ENCODE measurements at regions not wholly inside any gene's neighbourhood (a gene's known extent, or its start where the extent isn't known, plus 50 kb on each side); places are given as distances from the start of the nearest gene placed in this dataset.

DNA sequence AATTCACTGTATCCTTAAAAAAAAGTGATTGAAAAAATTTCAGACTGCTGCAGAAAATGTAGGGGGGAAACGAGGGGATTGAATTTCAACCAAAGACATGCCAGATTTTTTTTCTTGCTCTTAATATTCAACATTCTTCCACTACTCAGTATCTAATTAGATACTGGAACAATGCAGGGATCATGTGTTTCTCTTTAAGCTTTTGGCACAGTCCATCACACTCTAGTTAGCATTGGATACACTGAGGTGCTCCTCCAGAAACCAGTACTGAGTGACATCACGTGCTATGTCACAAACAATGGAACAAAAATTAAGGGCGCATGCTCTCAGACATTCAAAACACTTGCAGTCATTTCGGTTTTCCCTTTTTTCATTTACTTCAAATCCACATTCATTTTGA lies 298.6 kb upstream of the PSMD7 start:
- no peak overlapping the region for H3K4me2 ChIP-seq
- H3K4me3 ChIP-seq = no peak overlapping the region
- DNase-seq (ENCODE audit: low spot score) = no peak
- H3K4me3 Mint-ChIP-seq = no peak overlapping the region
- peaks cover 2% of the 10 kb centered on the region; the same call in 2 of the 3 replicates for H3K9me3 Mint-ChIP-seq
- no peaks in the 10 kb centered on the region for H3K27me3 Mint-ChIP-seq (ENCODE audit: insufficient read depth, low read depth, poor library complexity)
- no peak overlapping the region for H3K27ac ChIP-seq (ENCODE audit: low read depth)
- H2AFZ ChIP-seq = no peak overlapping the region
- no peak for ATAC-seq
- no peaks in the 10 kb centered on the region for H3F3A ChIP-seq (replicated peaks; ENCODE audit: low read depth)
- no peaks in the 10 kb centered on the region for H3K79me2 ChIP-seq (replicated peaks; ENCODE audit: insufficient read depth)
- H3K9me2 ChIP-seq (ENCODE audit: insufficient read depth) = no peaks in the 10 kb centered on the region
- no peaks in the 10 kb centered on the region for H3K4me1 Mint-ChIP-seq
- no peaks in the 10 kb centered on the region for H3K36me3 Mint-ChIP-seq (ENCODE audit: low read depth)
- H3K4me1 ChIP-seq (ENCODE audit: insufficient read depth) = no peaks in the 10 kb centered on the region
- H3K27ac Mint-ChIP-seq = no peak overlapping the region
- no peaks in the 10 kb centered on the region for H3K36me3 ChIP-seq (ENCODE audit: insufficient read depth)
- H3K27me3 ChIP-seq (ENCODE audit: insufficient read depth) = no peaks in the 10 kb centered on the region
- TF ChIP-seq, protein P1, sequence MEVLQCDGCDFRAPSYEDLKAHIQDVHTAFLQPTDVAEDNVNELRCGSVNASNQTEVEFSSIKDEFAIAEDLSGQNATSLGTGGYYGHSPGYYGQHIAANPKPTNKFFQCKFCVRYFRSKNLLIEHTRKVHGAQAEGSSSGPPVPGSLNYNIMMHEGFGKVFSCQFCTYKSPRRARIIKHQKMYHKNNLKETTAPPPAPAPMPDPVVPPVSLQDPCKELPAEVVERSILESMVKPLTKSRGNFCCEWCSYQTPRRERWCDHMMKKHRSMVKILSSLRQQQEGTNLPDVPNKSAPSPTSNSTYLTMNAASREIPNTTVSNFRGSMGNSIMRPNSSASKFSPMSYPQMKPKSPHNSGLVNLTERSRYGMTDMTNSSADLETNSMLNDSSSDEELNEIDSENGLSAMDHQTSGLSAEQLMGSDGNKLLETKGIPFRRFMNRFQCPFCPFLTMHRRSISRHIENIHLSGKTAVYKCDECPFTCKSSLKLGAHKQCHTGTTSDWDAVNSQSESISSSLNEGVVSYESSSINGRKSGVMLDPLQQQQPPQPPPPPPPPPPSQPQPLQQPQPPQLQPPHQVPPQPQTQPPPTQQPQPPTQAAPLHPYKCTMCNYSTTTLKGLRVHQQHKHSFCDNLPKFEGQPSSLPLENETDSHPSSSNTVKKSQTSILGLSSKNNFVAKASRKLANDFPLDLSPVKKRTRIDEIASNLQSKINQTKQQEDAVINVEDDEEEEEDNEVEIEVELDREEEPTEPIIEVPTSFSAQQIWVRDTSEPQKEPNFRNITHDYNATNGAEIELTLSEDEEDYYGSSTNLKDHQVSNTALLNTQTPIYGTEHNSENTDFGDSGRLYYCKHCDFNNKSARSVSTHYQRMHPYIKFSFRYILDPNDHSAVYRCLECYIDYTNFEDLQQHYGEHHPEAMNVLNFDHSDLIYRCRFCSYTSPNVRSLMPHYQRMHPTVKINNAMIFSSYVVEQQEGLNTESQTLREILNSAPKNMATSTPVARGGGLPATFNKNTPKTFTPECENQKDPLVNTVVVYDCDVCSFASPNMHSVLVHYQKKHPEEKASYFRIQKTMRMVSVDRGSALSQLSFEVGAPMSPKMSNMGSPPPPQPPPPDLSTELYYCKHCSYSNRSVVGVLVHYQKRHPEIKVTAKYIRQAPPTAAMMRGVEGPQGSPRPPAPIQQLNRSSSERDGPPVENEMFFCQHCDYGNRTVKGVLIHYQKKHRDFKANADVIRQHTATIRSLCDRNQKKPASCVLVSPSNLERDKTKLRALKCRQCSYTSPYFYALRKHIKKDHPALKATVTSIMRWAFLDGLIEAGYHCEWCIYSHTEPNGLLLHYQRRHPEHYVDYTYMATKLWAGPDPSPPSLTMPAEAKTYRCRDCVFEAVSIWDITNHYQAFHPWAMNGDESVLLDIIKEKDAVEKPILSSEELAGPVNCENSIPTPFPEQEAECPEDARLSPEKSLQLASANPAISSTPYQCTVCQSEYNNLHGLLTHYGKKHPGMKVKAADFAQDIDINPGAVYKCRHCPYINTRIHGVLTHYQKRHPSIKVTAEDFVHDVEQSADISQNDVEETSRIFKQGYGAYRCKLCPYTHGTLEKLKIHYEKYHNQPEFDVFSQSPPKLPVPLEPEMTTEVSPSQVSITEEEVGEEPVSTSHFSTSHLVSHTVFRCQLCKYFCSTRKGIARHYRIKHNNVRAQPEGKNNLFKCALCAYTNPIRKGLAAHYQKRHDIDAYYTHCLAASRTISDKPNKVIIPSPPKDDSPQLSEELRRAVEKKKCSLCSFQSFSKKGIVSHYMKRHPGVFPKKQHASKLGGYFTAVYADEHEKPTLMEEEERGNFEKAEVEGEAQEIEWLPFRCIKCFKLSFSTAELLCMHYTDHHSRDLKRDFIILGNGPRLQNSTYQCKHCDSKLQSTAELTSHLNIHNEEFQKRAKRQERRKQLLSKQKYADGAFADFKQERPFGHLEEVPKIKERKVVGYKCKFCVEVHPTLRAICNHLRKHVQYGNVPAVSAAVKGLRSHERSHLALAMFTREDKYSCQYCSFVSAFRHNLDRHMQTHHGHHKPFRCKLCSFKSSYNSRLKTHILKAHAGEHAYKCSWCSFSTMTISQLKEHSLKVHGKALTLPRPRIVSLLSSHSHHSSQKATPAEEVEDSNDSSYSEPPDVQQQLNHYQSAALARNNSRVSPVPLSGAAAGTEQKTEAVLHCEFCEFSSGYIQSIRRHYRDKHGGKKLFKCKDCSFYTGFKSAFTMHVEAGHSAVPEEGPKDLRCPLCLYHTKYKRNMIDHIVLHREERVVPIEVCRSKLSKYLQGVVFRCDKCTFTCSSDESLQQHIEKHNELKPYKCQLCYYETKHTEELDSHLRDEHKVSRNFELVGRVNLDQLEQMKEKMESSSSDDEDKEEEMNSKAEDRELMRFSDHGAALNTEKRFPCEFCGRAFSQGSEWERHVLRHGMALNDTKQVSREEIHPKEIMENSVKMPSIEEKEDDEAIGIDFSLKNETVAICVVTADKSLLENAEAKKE (CRISPR knock-in tag; IDR thresholded peaks at IDR 0.05) = no peak
- TF ChIP-seq STAT1 (IDR thresholded peaks at IDR 0.05; ENCODE audit: unreplicated experiment) (no peak), POLR2AphosphoS5 (IDR thresholded peaks at IDR 0.05; ENCODE audit: low read depth) (no peak), CREB1 (CRISPR knock-in tag; IDR thresholded peaks at IDR 0.05; ENCODE audit: low read depth) (no peak), ZNF331 (CRISPR knock-in tag; IDR thresholded peaks at IDR 0.05; ENCODE audit: low read depth) (no peak), NANOG (IDR thresholded peaks at IDR 0.05; ENCODE audit: borderline replicate concordance) (no peak), EZH2 (IDR thresholded peaks at IDR 0.05; ENCODE audit: low read depth, unreplicated experiment) (no peak), JUNB (IDR thresholded peaks at IDR 0.05; ENCODE audit: unreplicated experiment) (no peak), ZNF114 (CRISPR knock-in tag; IDR thresholded peaks at IDR 0.05) (no peak), EZH2phosphoT487 (IDR thresholded peaks at IDR 0.05; ENCODE audit: unreplicated experiment) (no peak)
- TF ChIP-seq, protein P2, sequence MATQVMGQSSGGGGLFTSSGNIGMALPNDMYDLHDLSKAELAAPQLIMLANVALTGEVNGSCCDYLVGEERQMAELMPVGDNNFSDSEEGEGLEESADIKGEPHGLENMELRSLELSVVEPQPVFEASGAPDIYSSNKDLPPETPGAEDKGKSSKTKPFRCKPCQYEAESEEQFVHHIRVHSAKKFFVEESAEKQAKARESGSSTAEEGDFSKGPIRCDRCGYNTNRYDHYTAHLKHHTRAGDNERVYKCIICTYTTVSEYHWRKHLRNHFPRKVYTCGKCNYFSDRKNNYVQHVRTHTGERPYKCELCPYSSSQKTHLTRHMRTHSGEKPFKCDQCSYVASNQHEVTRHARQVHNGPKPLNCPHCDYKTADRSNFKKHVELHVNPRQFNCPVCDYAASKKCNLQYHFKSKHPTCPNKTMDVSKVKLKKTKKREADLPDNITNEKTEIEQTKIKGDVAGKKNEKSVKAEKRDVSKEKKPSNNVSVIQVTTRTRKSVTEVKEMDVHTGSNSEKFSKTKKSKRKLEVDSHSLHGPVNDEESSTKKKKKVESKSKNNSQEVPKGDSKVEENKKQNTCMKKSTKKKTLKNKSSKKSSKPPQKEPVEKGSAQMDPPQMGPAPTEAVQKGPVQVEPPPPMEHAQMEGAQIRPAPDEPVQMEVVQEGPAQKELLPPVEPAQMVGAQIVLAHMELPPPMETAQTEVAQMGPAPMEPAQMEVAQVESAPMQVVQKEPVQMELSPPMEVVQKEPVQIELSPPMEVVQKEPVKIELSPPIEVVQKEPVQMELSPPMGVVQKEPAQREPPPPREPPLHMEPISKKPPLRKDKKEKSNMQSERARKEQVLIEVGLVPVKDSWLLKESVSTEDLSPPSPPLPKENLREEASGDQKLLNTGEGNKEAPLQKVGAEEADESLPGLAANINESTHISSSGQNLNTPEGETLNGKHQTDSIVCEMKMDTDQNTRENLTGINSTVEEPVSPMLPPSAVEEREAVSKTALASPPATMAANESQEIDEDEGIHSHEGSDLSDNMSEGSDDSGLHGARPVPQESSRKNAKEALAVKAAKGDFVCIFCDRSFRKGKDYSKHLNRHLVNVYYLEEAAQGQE (IDR thresholded peaks at IDR 0.05; ENCODE audit: unreplicated experiment) = no peak
- TF ChIP-seq, protein P3, sequence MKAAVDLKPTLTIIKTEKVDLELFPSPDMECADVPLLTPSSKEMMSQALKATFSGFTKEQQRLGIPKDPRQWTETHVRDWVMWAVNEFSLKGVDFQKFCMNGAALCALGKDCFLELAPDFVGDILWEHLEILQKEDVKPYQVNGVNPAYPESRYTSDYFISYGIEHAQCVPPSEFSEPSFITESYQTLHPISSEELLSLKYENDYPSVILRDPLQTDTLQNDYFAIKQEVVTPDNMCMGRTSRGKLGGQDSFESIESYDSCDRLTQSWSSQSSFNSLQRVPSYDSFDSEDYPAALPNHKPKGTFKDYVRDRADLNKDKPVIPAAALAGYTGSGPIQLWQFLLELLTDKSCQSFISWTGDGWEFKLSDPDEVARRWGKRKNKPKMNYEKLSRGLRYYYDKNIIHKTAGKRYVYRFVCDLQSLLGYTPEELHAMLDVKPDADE (IDR thresholded peaks at IDR 0.05) = no peak
- TF ChIP-seq, protein P4, sequence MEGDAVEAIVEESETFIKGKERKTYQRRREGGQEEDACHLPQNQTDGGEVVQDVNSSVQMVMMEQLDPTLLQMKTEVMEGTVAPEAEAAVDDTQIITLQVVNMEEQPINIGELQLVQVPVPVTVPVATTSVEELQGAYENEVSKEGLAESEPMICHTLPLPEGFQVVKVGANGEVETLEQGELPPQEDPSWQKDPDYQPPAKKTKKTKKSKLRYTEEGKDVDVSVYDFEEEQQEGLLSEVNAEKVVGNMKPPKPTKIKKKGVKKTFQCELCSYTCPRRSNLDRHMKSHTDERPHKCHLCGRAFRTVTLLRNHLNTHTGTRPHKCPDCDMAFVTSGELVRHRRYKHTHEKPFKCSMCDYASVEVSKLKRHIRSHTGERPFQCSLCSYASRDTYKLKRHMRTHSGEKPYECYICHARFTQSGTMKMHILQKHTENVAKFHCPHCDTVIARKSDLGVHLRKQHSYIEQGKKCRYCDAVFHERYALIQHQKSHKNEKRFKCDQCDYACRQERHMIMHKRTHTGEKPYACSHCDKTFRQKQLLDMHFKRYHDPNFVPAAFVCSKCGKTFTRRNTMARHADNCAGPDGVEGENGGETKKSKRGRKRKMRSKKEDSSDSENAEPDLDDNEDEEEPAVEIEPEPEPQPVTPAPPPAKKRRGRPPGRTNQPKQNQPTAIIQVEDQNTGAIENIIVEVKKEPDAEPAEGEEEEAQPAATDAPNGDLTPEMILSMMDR (conservative IDR thresholded peaks at IDR 0.05; ENCODE audit: low read depth in 2 of 2) = no peak
- H4K20me1 ChIP-seq (replicated peaks; ENCODE audit: insufficient read depth) = no peaks in the 10 kb centered on the region
